Hematopoietic multipotent progenitor cell (in vitro differentiated cells): ENCODE measurements at regions not wholly inside any gene's neighbourhood (a gene's known extent, or its start where the extent isn't known, plus 50 kb on each side); places are given as distances from the start of the nearest gene placed in this dataset.
A peak's percentile ranks its signal among the peaks of the same experiment; 100 is the strongest.

Experiments
- DNase-seq, 3 donors: peaks; one replicate each; pipeline ENCODE4 v3.0.0-alpha.2; 2011 to 2015; ENCODE audit warnings: low read depth in 2 of 3, low spot score in 2 of 3

DNA sequence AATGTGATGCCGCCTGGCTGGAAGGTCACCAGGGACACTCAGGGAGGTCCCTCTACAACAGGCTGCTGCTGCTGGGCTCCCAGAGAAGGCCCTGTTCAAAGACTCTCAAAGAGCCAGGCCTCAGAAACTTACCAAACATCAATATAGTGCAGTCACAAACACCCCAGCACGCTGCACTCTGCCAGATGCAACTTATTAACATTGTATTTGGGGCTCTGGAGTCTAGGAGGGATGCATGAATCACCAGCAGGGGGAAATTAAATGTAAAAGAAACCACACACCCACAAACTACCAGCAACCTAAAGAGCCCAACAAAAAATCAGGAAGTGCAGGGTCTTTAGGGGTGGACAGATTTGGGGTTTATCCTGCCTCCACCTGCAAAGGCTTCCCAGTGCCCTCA lies 74.6 kb upstream of the SPATA12 start:
- DNase-seq, result peak in 2 of 3 donors; percentile 60 to 80

DNA sequence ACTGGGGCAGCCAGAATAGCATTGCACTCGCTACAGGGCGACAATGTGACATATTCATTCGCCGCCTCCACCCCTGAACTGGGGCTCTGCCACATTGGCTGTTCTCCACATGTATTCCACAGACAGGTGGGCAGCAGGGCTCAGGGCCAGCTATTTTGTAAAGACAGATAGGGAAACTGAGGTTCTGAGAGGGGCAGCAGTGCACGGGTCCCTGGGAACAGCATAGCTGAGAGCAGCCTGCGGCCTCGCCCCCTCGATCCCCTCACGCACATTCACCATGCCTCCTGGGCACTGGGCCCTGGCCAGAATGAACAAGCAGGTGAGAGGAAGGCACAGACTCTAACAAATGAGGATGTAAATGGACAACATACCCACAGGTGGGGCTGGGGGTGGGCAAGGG lies 75.0 kb upstream of the SPATA12 start:
- DNase-seq, result no peak

DNA sequence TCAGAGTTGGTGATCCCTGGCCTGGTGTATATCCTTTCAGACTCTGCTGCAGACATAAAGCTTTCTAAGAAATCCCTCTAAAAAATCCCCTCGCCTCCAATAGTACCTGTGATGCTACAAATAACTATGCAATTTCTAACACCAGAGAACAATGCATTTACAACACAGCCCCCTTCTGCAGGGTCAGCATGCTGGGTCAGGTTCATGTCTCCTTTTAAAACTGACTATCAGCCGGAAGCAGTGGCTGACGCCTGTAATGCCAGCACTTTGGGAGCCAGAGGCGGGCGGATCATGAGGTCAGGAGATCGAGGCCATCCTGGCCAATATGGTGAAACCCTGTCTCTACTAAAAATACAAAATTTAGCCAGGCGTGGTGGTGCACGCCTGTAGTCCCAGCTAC lies 77.0 kb upstream of the SPATA12 start:
- no peak for DNase-seq

DNA sequence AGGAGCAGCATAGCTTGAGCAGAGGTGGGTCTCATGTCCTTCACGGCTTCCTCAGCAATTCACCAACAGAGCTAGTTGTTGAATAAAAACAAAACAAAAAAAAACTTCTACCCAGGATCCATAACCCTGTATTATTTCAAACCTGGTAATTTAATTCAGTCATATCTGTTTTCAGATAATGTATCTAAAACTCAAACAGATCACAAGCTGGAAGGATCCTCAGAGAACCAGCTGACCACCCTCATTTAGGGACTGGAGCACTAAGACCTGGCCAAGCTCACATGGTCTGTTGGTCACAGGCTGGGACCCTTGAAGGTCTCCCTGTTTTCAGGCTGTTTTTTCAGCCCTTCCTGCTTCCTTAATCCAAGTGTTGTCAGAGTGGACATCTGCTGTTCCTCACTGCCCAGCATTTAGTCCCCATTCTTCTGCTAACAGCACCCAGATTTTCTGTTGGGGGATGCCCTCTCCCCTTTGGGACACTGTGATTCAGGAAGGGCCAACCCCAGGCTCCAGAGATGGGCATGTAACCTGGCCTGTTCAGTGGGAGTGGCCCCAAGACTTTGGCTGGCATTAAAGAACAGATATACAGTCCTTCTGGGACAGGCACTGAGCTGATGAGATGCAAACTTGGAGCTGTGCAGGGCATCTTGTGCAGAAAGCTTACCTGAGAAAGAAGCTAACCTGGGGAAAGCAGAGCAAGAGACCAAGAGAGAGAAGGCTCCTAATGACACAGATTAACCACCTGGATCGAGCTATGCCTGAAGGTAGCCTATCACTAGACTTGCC lies 78.8 kb upstream of the SPATA12 start:
- DNase-seq, result no peak

DNA sequence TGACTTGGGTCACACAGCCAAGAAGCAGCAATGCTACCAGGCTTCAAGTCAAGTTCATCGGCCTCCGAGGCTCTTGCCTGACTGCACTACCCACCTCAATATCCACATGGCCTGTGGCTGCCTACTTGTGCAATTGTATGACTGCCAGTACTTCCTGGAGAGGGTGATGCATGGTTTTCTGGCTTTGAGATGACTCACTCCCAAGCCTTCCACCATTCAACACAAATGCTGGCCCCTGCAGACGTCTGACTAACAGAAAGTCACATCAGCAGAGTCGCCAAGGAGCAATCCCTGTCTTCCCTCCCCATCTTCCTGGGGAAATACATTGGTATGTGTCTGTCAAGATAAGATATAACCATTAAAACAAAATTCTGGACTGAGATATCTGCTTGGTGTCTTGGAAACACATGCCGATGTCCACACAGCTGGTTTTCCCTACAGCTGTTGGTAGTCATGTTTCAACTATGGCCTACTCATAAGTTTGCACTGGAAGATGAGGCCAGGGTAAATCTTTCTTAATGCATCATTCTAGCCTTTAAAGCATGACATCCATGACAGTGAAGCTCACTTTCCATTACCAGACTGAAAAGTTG lies 79.6 kb upstream of the SPATA12 start:
- DNase-seq, result peak in 2 of 3 donors; percentile 77 to 88

DNA sequence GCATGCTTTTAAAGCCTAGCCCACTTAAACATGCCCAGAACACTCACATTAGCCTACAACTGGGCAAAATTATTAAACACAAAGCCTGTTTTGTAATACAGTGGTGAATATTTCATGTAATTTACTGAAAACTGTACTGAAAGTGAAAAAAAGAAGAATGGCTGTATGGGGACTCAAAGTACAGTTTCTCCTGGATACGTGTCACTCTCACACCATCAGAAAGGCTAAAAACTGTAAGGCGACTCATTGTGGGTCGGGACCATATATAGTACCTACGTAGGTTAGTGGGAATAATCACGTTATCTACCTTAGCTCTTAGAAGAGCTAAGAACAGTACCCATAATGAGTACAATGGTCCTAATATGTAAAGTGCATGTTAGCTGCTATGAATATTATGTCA lies 80.2 kb upstream of the SPATA12 start:
- no peak for DNase-seq

DNA sequence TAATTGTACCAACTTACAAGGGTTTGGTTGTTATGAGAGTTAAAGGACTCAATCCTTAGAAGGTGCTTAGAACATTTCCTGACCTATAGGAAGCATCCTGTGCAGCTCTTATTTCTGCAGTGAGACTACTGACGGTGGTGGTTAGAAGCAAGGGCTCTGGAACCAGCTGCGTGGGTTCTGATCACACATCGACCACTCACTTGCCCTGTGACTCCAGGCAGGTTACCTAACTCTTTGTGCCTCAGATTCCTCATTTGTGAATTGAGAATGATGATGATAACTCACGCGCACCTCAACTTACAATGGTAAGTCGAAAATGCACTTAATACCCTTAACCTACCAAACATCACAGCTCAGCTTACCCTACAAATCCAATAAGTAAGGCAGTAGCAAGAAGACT lies 80.7 kb upstream of the SPATA12 start:
- DNase-seq, result no peak

DNA sequence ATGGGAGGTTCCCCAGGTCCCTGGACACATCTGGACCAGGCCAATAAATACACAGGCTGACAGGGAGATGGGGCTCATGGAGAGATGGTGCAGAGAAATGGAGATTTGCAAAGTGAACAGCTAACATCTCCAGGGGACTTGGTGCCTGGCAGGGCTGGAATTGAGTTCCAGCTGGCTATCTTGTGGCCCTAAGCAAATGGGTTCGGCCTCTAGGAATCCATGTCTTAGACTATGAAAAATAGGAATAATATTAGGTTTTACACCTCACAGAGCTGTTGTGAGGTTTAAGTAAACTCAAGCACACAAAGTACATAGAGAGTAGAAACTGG lies 82.9 kb upstream of the SPATA12 start:
- DNase-seq, result no peak

DNA sequence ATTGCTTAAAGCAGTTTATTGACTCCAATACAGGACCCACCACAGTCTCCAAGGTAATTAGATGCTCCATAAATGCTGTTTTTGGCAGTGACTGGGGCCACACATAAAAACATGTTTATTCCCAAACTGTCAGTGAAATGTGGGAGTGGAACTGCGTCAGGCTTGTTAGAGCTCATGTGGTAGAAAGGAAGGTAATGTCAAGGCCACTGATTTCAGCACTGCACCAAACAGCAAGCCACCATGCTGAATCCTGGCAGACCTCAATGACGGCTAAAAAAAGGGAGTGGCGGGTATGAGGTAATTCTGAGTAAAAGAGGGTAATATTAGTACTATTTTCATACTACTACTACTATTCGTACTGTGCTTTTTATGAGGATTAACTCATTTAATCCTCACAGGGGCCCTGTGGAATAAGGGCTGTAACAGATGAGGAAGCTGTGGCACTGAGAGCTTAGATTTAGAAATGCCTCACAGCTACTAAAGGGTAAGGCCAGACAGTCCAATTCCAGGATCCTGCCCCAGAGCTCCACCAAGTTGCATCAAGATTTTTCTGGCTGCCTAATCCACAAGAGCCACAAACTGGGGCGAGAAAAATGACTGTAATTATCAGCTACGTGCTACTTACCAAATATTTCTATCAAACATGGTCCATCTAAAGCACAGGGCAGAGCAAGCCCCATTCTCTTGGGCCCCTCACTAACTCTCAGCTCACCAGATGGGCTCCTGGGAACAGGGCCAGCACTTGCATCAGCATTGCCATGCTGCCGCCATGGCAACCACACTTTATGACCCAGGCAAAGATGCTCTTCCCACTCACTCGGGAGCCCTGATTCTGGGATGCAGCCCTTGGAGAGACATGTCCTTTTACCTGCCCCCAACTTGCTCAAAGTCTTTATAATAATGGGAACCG lies 83.6 kb upstream of the SPATA12 start:
- DNase-seq, result no peak

DNA sequence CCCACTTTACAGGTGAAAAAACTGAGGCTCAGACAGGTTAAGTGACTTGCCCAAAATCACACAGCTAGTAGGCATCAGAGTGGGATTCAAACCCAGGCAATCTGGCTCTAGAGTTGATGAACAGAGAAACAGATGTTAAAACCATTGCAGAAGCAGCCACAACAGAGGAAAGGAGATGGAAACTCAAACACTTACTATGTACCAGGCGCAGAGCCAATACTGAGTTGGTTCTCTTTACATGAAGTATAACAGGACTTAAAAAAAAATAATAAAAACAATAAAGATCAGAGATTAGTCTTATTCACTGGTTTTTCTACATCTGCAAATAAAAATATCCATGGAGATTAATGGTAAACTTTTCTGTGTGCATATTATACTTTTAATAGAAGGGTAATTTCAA lies 84.9 kb upstream of the SPATA12 start:
- DNase-seq, result no peak

DNA sequence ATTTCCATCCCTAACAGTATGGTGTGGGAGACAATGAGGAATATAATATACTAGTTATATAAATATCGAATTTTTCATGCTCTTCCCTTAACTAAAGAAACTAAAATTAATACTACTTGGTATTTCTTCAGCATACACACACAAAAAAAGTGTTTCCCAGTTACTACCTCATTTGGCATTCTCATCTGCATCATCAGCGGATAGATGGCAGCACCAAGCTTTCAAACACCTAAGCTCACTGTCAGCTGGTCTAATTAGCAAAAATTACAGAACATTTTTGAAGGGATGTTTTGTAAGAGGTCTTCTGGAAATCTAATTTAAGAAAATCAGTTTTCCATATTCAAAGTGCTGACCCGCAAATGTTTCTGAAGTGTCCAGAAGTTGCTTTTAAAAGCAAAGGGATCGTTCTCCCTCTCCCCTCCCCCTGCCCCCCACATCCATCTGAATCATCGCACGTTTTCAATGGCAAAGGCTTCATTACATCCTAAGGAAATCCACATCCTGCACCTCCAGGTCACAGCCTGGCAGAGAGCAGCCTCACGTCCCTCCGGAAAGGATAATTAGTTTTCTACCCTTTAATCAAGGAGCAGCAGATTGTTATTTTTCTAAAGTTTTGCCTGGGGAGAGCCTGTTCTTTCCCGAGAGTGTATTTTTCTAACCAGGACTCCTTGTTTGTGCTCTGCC lies 86.1 kb upstream of the SPATA12 start:
- DNase-seq, result no peak

DNA sequence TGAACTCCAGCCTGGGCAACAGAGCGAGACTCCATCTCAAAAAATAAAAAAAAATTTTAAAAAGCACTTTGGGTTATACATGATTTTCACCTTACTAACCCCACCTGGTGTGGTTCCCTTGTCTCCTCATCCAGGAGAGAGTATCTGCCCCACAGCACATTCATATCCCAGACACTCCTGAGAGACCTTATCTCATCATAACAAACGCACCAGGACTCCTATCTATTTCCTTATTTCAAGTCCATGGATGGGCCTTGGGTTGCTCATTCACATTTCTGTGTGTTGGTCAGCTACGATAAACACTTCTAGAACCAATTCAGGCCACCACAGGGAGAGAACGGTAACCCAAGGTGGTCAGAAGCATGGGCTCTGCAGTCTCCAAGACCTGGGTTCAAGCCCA lies 88.6 kb upstream of the SPATA12 start:
- DNase-seq, result no peak

DNA sequence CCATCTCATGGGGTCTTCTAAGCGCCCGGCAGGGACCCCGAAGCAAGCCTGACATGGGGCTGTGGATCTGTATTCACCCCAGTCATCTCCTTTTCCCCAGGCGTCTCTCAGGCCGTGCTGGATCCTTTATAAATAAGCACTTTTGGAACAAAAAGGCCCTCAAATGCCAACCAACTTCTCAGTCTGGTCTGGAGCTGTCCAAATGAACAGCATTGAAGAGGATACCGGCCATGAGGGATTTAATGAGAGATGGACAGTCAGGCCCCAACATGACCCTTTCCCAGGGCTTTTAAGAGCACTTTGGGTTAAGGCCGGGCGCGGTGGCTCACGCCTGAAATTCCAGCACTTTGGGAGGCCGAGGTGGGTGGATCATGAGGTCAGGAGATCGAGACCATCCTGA lies 89.2 kb upstream of the SPATA12 start:
- DNase-seq, result no peak

DNA sequence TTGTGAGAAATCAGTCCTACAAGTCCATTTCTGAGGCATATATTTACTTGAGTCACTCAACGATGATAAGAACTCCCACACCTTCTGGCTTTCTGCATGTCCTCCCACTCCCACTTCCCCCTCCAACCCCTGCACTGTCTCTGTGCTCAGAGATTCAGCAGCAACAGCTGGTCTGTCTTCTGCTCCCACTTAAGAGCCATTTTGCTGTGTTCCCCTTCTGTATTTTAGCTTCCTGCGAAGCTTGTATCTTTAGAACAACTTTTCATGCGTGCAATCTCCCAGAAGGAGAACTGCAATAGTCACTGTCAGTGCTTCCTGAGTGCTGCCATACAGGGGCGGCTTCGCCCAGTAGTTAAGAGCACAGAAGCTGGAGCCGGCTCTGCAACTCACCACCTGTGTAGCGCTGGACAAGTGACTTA lies 90.0 kb upstream of the SPATA12 start:
- peak in 1 of 3 donors; percentile 13 for DNase-seq

DNA sequence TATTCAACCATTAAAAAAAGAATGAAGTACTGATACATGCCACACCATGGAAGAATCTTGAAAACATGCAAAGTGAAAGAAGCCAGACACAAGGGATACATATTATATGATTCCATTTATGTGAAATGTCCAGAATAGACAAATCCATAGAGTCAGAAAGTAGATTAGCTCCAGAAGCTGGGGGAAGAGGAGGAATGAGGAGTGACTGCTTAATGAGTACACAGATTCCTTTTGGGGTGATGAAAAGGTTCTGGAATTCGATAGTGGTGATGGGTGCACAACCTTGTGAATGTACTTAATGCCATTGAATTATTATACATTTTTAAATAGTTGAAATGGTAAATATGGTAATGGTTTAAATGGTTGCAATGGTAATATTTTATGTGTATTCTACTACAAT lies 90.6 kb upstream of the SPATA12 start:
- DNase-seq, result no peak

DNA sequence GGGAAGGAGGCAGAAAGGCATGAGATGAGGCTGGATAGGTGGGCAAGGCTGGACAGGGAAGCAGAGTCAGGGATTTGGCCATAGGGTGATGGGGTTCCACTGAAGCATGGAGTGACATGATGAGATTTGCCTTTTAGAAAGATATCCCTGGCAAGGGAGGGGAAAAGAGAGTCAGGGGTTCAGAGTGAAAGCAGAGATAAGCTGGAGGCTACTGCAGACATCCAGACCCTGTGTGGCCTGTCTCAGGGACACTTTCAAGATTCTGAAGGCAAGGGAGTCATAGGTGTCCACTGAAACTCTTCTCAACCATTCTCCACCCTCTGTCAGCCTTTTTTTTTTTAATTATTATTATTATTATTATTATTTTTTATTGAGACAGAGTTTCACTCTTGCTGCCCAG lies 94.0 kb upstream of the SPATA12 start:
- DNase-seq, result no peak

DNA sequence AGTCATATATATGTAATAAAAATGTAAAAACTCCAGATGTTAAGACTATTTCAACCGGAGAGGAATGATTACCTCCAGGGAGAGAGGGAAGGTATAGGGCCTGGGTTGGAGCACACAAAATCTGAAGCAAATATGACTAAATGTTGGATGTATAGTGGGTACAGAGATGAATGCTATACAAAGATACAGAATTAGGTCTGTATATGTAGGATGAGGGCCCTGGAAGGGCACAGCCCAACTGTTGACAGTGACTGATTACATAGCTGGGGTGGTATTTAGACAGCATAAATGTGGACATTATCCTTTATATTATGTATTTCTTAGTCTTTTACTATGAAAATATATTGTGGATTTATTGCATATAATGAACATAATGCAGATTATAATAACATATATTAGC lies 94.4 kb upstream of the SPATA12 start:
- DNase-seq, result no peak

DNA sequence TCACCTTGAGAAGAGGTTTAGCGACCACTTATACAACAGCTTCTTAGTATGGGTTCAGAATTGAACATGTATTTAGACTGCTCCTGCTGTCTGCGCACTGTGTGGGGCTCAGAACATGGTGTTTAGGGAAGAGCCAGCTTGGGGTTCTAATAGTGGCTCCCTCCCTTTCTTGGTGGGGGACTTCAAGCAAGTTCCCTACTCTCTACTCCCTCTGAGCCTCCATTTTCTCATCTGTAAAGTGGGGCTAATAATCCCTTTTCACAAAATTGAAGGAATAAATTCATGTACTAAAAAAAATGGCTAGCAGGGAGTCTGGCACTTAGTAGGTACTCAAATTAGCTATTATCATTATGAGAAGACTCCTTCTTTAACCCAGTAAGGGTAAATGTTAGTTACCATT lies 97.5 kb upstream of the SPATA12 start:
- DNase-seq, result no peak

DNA sequence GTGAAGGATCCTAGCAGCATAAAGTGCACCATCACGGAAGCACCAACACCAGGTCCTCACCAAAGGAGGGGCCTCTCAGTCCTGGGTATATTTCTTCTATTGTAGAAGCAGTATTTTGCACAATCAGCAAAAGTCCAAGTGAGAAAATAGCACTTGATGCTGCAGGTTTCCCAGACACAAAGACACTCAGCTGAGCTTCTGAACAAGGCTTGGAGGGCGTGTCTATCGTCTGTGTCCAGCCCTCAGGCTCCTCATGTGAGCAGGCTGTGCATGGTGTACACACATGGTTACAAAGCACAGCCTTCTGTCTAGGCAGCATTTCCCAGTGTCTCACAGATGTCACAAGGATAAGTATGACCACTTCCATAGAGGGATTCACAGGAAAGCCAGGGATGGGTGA lies 98.3 kb upstream of the SPATA12 start:
- DNase-seq, result no peak

DNA sequence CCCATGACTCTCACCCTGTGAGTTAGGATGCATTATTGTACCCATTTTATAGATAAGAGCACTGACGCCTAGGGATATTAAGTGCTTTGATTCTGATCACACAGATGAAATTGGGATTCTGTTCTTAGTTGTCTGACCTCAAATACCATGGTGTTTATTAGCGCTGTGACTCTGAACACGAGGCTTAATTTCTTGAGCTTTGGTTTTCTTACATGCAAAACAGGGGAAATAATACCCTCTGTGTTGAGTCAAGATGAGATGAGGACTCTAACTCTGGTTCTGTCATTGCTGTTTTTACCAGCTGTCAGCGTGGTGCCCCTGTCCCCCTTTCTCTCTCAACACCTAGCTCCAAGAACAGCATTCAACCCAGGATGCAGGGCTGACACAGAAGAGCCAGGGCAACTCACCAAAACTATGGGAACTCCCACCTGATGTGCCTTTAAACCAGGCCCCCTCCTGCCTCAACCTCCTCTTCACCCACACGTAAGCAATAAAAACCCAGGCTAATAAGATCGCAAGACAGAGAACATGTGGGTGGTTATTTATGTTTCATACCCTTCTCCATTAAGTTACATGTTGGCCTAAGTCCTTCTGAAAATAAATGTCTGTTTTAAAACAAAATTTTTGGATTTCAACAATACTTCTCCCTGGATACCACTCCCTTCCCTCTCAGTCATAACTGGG lies 100.1 kb upstream of the SPATA12 start:
- no peak for DNase-seq

DNA sequence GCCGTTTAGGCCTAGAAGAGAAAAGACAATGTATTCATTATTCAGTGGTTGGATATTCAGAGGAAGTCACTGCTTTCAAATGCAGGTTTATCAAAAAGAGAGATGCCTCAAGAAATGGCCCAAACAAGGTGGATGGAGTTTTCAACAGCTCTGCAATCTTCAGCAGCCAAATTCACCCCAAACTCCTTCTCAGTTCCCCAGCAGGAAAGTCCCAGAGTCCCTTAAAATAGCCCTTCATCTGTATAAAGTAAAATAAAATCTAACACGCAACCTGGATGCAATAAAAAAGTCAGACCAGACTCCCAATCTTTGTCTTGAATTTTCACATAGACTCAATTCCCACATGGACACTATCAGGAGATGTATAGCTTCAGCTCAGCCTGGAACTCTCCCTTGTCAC lies 101.6 kb upstream of the SPATA12 start:
- DNase-seq, result no peak
